ENCODE measurements at regions not wholly inside any gene's neighbourhood (a gene's known extent, or its start where the extent isn't known, plus 50 kb on each side); places are given as distances from the start of the nearest gene placed in this dataset.

DNA sequence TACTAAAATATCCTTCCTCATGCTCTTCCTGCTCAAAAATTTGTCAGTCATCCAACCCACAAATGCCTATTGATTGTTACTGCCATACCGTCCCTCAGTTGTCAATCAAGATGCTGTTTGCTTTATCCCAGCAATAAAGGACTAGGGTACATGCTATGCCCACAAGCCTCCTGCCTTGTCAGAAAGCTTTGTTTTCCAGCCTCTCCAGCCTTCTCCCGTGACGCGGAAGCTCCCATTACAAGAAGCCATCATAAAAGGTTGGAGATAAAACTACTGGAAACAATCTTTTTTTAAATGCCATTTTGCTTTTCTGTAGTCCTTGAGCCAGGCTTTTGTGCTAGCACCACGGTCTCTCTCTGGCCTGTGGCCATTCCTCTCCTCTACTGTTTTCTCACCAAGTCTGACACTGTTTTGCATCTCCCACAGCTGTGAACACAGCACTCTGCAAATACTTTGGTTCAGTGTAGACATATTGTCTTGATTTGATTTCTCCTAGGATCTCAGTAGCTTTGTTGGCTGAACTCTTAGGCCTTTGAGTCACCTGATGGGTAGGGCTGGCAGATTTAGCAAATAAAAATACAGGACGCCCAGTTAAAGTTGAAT lies 495.7 kb upstream of the JARID2 start:
- no peak overlapping the region for H3K4me3 ChIP-seq
- no peak for DNase-seq
- intact Hi-C loops (cut with DNase I), result no loop called here
- no peak for ATAC-seq
- H3K36me3 ChIP-seq (ENCODE audit: insufficient read depth in 1 of 2, low read depth in 1 of 2), result no peaks in the 10 kb centered on the region
- 79 to 86% (median 81%) methylated on average over 6 of the region's 6 CpGs for WGBS, 3 donors
- no peaks in the 10 kb centered on the region for H3K9me3 ChIP-seq
- TF ChIP-seq, protein P1, sequence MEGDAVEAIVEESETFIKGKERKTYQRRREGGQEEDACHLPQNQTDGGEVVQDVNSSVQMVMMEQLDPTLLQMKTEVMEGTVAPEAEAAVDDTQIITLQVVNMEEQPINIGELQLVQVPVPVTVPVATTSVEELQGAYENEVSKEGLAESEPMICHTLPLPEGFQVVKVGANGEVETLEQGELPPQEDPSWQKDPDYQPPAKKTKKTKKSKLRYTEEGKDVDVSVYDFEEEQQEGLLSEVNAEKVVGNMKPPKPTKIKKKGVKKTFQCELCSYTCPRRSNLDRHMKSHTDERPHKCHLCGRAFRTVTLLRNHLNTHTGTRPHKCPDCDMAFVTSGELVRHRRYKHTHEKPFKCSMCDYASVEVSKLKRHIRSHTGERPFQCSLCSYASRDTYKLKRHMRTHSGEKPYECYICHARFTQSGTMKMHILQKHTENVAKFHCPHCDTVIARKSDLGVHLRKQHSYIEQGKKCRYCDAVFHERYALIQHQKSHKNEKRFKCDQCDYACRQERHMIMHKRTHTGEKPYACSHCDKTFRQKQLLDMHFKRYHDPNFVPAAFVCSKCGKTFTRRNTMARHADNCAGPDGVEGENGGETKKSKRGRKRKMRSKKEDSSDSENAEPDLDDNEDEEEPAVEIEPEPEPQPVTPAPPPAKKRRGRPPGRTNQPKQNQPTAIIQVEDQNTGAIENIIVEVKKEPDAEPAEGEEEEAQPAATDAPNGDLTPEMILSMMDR (IDR thresholded peaks at IDR 0.05), result no peak
- no peaks in the 10 kb centered on the region for H3K27me3 ChIP-seq (ENCODE audit: insufficient read depth in 3 of 3, low read length in 2 of 3)
- H3K27ac ChIP-seq, result no peak overlapping the region
- no peaks in the 10 kb centered on the region for H3K4me1 ChIP-seq

DNA sequence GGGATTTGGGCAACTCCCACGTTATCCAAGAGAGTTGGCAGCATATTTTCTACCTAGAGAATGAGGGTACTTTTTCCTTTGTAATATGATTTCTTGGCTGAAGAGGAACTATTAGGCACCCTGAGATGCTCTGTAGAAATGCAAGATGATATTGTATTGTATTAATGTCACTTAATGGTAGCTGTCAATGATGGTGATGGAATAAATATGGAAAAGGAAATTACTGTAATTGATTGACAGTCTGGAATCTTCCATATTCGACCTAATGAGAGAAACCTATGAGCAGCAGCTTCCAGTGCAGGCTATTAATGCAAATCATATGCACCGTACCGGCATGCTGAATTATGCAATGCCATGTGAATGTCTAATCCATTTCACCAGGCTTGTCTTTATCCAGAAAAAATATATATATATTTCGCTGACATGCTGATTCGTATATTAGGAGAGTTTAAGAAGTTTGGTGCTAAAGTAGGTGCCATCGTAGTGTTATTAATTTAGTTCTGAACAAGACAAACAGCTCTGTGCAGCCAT lies 494.2 kb upstream of the JARID2 start:
- no peaks in the 10 kb centered on the region for H3K27me3 ChIP-seq (ENCODE audit: insufficient read depth in 3 of 3, low read length in 2 of 3)
- no peak for DNase-seq
- no peak for ATAC-seq
- WGBS, 3 donors, result 69 to 78% (median 77%) methylated on average over 7 of the region's 7 CpGs
- no peak overlapping the region for H3K4me3 ChIP-seq
- no peaks in the 10 kb centered on the region for H3K36me3 ChIP-seq (ENCODE audit: insufficient read depth in 1 of 2, low read depth in 1 of 2)
- H3K27ac ChIP-seq, result no peak overlapping the region
- TF ChIP-seq, protein P1 (IDR thresholded peaks at IDR 0.05), result no peak
- no peaks in the 10 kb centered on the region for H3K4me1 ChIP-seq
- intact Hi-C loops (cut with DNase I), result no loop called here
- H3K9me3 ChIP-seq, result no peaks in the 10 kb centered on the region

DNA sequence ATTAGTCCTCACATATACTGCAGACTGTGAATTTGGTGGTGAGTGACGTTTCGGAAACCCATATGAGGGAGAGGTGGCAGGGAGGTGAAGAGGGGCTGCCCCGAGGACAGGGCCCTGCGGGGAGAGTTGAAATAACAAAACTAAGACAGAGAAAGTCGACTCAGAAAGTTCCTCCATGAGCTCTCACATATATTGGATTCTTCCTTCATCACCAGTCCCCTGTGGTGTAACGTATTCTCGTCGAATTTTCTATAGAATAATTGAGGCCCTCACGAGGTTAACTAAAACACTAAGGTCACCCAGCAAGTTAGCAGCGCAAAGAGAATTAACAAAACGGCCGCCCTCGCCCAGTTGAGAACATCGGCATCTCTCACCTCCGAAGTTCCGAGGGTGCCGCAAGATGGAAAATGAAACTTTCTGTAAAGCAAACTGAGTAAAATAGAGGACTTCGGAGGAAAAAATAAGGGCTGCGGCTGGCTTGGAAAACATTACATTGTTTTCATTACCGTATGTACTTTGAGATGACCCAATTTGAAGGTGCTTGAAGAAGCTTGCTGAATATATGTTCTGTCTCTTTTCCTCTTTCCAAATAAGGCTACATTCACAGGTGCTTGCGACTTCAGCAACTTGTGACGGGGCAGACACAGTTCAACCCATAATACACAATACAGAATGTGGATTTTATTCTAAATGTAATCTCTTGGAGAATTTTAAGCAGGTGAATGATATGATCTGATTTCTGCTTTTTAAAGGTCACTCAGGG lies 490.9 kb upstream of the JARID2 start:
- Histone ChIP-seq H3K36me3 (ENCODE audit: insufficient read depth in 1 of 2, low read depth in 1 of 2) (no peaks in the 10 kb centered on the region), H3K27me3 (ENCODE audit: insufficient read depth in 3 of 3, low read length in 2 of 3) (no peaks in the 10 kb centered on the region), H3K9me3 (no peaks in the 10 kb centered on the region), H3K27ac (no peak overlapping the region), H3K4me1 (no peaks in the 10 kb centered on the region), H3K4me3 (no peak overlapping the region)
- ATAC-seq (no peak), DNase-seq (no peak)
- TF ChIP-seq, protein P1 (IDR thresholded peaks at IDR 0.05), result no peak
- WGBS, 3 donors, result 90 to 93% (median 91%) methylated on average over 22 of the region's 22 CpGs
- intact Hi-C loops (cut with DNase I), result no loop called here

DNA sequence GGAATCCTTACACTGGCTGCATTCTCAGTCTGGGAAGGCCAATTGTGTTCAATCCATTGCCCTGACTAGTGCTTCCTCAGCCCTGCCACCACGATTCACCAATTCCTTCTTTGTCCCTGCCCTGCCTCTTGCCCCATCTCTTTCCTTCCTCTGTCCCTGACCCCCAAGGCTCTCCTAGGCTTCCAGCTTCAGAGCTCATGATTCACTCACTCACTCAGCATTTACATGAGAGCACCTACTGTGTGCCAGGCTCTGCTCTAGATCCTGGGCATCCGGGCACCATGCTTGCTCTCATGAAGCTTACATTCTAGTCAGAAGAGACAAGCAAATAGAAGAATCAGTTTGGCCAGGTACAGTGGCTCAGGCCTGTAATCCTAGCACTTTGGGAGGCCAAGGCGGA lies 489.5 kb upstream of the JARID2 start:
- Histone ChIP-seq H3K4me1 (no peaks in the 10 kb centered on the region), H3K36me3 (ENCODE audit: insufficient read depth in 1 of 2, low read depth in 1 of 2) (no peaks in the 10 kb centered on the region), H3K27ac (no peak overlapping the region), H3K9me3 (no peaks in the 10 kb centered on the region), H3K27me3 (ENCODE audit: insufficient read depth in 3 of 3, low read length in 2 of 3) (no peaks in the 10 kb centered on the region), H3K4me3 (no peak overlapping the region)
- ATAC-seq, result no peak
- 96 to 98% (median 97%) methylated on average over 3 of the region's 3 CpGs for WGBS, 3 donors
- DNase-seq, result no peak
- TF ChIP-seq, protein P1 (IDR thresholded peaks at IDR 0.05), result no peak
- intact Hi-C loops (cut with DNase I), result no loop called here
